ENCODE measurements at regions not wholly inside any gene's neighbourhood (a gene's known extent, or its start where the extent isn't known, plus 50 kb on each side); places are given as distances from the start of the nearest gene placed in this dataset.

DNA sequence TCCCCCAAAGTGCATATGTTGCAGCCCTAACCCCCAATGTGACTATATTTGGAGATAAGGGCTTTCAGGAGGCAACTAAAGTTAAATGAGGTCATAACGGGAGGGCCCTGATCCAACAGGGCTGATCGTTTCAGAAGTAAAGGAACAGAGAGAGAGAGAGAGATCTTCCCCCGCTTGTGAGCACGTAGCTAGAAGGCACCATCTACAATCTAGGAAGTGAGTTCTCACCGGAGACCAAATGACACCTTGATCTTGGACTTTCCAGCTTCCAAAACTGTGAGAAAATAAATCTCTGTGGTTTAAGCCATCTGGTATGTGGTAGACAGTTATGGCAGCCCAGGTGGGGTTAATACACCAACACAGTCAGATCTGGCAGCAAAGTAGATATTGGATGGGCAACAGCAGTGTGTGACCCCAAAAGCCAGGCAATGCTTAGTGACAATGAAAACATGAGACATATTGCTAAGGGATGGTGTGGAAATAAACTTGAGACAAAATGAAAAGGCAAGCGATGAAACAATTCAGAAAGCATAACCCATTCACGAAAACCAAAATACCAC is 147.2 kb upstream of the GSC start:
- Mint-ChIP-seq H3K27me3 (ENCODE audit: insufficient read depth, low read depth) (peaks cover 2% of the 10 kb centered on the region), H3K36me3 (no peaks in the 10 kb centered on the region), H3K9me3 (peaks cover 7% of the 10 kb centered on the region), H3K4me1 (no peaks in the 10 kb centered on the region), H3K27ac (no peak overlapping the region), H3K4me3 (no peak overlapping the region)
- TF ChIP-seq, protein P1, sequence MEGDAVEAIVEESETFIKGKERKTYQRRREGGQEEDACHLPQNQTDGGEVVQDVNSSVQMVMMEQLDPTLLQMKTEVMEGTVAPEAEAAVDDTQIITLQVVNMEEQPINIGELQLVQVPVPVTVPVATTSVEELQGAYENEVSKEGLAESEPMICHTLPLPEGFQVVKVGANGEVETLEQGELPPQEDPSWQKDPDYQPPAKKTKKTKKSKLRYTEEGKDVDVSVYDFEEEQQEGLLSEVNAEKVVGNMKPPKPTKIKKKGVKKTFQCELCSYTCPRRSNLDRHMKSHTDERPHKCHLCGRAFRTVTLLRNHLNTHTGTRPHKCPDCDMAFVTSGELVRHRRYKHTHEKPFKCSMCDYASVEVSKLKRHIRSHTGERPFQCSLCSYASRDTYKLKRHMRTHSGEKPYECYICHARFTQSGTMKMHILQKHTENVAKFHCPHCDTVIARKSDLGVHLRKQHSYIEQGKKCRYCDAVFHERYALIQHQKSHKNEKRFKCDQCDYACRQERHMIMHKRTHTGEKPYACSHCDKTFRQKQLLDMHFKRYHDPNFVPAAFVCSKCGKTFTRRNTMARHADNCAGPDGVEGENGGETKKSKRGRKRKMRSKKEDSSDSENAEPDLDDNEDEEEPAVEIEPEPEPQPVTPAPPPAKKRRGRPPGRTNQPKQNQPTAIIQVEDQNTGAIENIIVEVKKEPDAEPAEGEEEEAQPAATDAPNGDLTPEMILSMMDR (IDR thresholded peaks at IDR 0.05) = no peak
- no peak for TF ChIP-seq EZH2phosphoT487 (IDR thresholded peaks at IDR 0.05)
- no peak for TF ChIP-seq EZH2 (IDR thresholded peaks at IDR 0.05)
- Histone ChIP-seq H3K79me2 (ENCODE audit: low read depth) (no peaks in the 10 kb centered on the region), H3K4me2 (no peak overlapping the region), H3K4me1 (no peaks in the 10 kb centered on the region), H3K9me3 (ENCODE audit: low read depth) (no peaks in the 10 kb centered on the region), H3K36me3 (no peaks in the 10 kb centered on the region), H3K4me3 (no peak overlapping the region), H3K9ac (no peak overlapping the region), H2AFZ (replicated peaks) (no peak overlapping the region), H3K27ac (no peak overlapping the region), H4K20me1 (ENCODE audit: low read depth) (no peaks in the 10 kb centered on the region), H3F3A (ENCODE audit: low read depth) (no peaks in the 10 kb centered on the region), H3K27me3 (no peaks in the 10 kb centered on the region)
- no peak for DNase-seq (ENCODE audit: low spot score)

GRCh38 chr14:94914191-94914590 is 144.3 kb upstream of the GSC start:
- Mint-ChIP-seq H3K36me3 (no peaks in the 10 kb centered on the region), H3K27me3 (ENCODE audit: insufficient read depth, low read depth) (peaks cover 5% of the 10 kb centered on the region), H3K4me3 (no peak overlapping the region), H3K27ac (no peak overlapping the region), H3K9me3 (peaks cover 10% of the 10 kb centered on the region), H3K4me1 (no peaks in the 10 kb centered on the region)
- TF ChIP-seq EZH2 (IDR thresholded peaks at IDR 0.05) (no peak), EZH2phosphoT487 (IDR thresholded peaks at IDR 0.05) (no peak)
- TF ChIP-seq, protein P1 (IDR thresholded peaks at IDR 0.05) = no peak
- no peak overlapping the region for H3K4me2 ChIP-seq
- H3K4me3 ChIP-seq = no peak overlapping the region
- H2AFZ ChIP-seq (replicated peaks) = no peak overlapping the region
- no peaks in the 10 kb centered on the region for H3K79me2 ChIP-seq (ENCODE audit: low read depth)
- no peak overlapping the region for H3K9ac ChIP-seq
- H3K36me3 ChIP-seq = no peaks in the 10 kb centered on the region
- H3K4me1 ChIP-seq = no peaks in the 10 kb centered on the region
- no peaks in the 10 kb centered on the region for H3F3A ChIP-seq (ENCODE audit: low read depth)
- no peak overlapping the region for H3K27ac ChIP-seq
- H3K9me3 ChIP-seq (ENCODE audit: low read depth) = no peaks in the 10 kb centered on the region
- no peaks in the 10 kb centered on the region for H4K20me1 ChIP-seq (ENCODE audit: low read depth)
- no peaks in the 10 kb centered on the region for H3K27me3 ChIP-seq
- no peak for DNase-seq (ENCODE audit: low spot score)

DNA sequence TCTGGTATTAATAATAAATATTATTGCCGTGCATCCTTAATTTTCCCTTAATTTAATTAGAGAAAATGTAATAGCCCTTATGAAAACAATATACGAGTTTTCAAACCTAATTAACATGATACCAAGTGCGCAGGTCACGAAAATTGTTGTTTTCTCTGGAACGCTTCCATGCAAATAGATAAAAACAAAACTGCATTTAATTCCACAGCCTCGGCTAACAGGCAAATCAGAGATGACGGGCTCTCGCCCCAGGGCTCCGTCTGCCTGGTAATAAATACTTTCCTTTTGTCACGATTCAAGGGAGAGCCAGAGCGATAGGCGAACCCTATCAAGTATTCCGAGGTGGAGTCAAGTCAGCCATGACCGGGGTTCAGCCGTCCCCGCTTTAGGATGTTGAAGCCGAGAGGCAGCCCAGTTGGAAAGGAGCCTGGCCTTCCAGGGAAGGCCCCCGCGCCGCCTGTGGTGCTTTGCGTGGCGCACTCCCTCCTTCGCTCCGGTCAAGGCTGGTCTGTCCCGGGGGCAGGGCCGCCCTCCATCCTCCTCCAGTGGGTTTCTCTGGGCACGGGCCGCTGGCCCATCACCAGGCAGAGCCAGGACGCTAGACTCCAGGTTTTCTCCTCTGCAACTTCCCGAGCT is 137.8 kb upstream of the GSC start:
- Histone ChIP-seq H3K4me1 (no peaks in the 10 kb centered on the region), H3K4me2 (no peak overlapping the region), H4K20me1 (ENCODE audit: low read depth) (no peaks in the 10 kb centered on the region), H3K27me3 (peaks cover 23% of the 10 kb centered on the region), H3K9ac (no peak overlapping the region), H3F3A (ENCODE audit: low read depth) (peaks cover 27% of the 10 kb centered on the region), H3K36me3 (no peaks in the 10 kb centered on the region), H3K27ac (no peak overlapping the region), H3K4me3 (no peak overlapping the region), H2AFZ (replicated peaks) (no peak overlapping the region), H3K9me3 (ENCODE audit: low read depth) (no peaks in the 10 kb centered on the region), H3K79me2 (ENCODE audit: low read depth) (no peaks in the 10 kb centered on the region)
- H3K9me3 Mint-ChIP-seq = peaks cover 10% of the 10 kb centered on the region
- H3K27me3 Mint-ChIP-seq (ENCODE audit: insufficient read depth, low read depth) = peaks cover 11% of the 10 kb centered on the region
- H3K27ac Mint-ChIP-seq = no peak overlapping the region
- peaks cover 13% of the 10 kb centered on the region for H3K4me1 Mint-ChIP-seq
- TF ChIP-seq, protein P1 (IDR thresholded peaks at IDR 0.05) = no peak
- TF ChIP-seq EZH2phosphoT487 (IDR thresholded peaks at IDR 0.05) = no peak
- no peak for DNase-seq (ENCODE audit: low spot score)
- no peaks in the 10 kb centered on the region for H3K36me3 Mint-ChIP-seq
- H3K4me3 Mint-ChIP-seq = no peak overlapping the region

Measured in neural progenitor cell (in vitro differentiated cells).